ENCODE measurements at regions not wholly inside any gene's neighbourhood (a gene's known extent, or its start where the extent isn't known, plus 50 kb on each side); places are given as distances from the start of the nearest gene placed in this dataset.

DNA sequence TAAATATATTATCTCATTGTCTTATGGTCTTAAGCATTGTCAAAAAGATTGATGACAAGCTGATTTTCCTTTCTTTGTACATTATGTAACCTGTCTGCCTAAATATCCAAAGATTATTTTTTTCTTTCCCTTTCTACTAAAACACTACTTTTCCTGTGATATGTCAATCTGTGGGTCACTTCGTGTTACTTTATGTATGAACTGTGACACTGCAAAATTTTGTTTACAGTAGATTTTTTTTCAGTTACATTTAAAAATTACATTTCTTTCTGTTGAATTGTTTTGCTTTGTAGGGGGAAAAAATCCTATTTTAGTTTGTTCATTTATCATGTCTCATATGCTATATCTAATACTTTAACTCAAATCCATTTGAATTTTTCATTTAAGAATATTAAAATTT lies 392.3 kb upstream of the ATXN7L3B start:
- H3K4me1 ChIP-seq (ENCODE audit: insufficient read depth, low read length, poor library complexity, severe bottlenecking), result no peaks in the 10 kb centered on the region
- no peak for DNase-seq (ENCODE audit: low spot score)
- no TSS peak for BruUV-seq (replicated peaks)
- ChIA-PET CTCF (no interaction called here), POLR2A (ENCODE audit: low non-redundant PET) (no interaction called here)
- intact Hi-C loops (cut with micrococcal nuclease; ENCODE audit: unreplicated experiment), result no loop called here
- no peaks in the 10 kb centered on the region for H3K9me3 ChIP-seq (ENCODE audit: low read depth, low read length, poor library complexity, severe bottlenecking)
- H3K36me3 ChIP-seq (ENCODE audit: insufficient read depth, low read length, poor library complexity, severe bottlenecking), result no peaks in the 10 kb centered on the region
- H3K4me3 ChIP-seq (ENCODE audit: low read depth, low read length, poor library complexity, severe bottlenecking), result no peak overlapping the region
- H3K27me3 ChIP-seq (replicated peaks; ENCODE audit: insufficient read depth, low read depth, low read length, poor library complexity), result no peaks in the 10 kb centered on the region
- TF ChIP-seq, protein P1, sequence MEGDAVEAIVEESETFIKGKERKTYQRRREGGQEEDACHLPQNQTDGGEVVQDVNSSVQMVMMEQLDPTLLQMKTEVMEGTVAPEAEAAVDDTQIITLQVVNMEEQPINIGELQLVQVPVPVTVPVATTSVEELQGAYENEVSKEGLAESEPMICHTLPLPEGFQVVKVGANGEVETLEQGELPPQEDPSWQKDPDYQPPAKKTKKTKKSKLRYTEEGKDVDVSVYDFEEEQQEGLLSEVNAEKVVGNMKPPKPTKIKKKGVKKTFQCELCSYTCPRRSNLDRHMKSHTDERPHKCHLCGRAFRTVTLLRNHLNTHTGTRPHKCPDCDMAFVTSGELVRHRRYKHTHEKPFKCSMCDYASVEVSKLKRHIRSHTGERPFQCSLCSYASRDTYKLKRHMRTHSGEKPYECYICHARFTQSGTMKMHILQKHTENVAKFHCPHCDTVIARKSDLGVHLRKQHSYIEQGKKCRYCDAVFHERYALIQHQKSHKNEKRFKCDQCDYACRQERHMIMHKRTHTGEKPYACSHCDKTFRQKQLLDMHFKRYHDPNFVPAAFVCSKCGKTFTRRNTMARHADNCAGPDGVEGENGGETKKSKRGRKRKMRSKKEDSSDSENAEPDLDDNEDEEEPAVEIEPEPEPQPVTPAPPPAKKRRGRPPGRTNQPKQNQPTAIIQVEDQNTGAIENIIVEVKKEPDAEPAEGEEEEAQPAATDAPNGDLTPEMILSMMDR (conservative IDR thresholded peaks at IDR 0.05; ENCODE audit: low read depth, low read length), result no peak
- TF ChIP-seq EZH2 (IDR thresholded peaks at IDR 0.05; ENCODE audit: borderline replicate concordance, low read depth, low read length, poor library complexity, severe bottlenecking), result no peak
- H3K27ac ChIP-seq (ENCODE audit: low read depth, low read length, poor library complexity, severe bottlenecking), result no peak overlapping the region

DNA sequence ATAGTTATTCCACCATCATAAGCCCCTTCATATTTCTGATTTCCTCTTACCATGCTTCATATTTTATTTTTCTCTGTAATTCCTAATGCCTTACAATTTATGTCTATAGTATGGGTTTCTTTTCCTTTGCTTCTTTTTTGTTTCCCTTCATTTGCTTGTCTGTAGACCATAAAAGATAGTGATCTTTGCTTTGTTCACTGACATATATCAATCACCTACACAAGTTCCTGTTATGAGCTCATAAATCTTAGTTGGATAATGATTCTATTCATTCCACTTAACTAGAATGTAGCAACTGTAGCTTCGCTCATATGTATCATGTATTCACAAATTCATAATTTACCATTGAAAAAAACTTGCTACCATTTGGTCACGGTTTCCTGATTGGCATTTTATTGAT lies 388.8 kb upstream of the ATXN7L3B start:
- Histone ChIP-seq H3K4me1 (ENCODE audit: insufficient read depth, low read length, poor library complexity, severe bottlenecking) (no peaks in the 10 kb centered on the region), H3K4me3 (ENCODE audit: low read depth, low read length, poor library complexity, severe bottlenecking) (no peak overlapping the region), H3K27ac (ENCODE audit: low read depth, low read length, poor library complexity, severe bottlenecking) (no peak overlapping the region), H3K9me3 (ENCODE audit: low read depth, low read length, poor library complexity, severe bottlenecking) (no peaks in the 10 kb centered on the region), H3K27me3 (replicated peaks; ENCODE audit: insufficient read depth, low read depth, low read length, poor library complexity) (no peaks in the 10 kb centered on the region), H3K36me3 (ENCODE audit: insufficient read depth, low read length, poor library complexity, severe bottlenecking) (no peaks in the 10 kb centered on the region)
- no peak for TF ChIP-seq EZH2 (IDR thresholded peaks at IDR 0.05; ENCODE audit: borderline replicate concordance, low read depth, low read length, poor library complexity, severe bottlenecking)
- TF ChIP-seq, protein P1 (conservative IDR thresholded peaks at IDR 0.05; ENCODE audit: low read depth, low read length), result no peak
- intact Hi-C loops (cut with micrococcal nuclease; ENCODE audit: unreplicated experiment), result no loop called here
- ChIA-PET POLR2A (ENCODE audit: low non-redundant PET) (no interaction called here), CTCF (no interaction called here)
- no peak for DNase-seq (ENCODE audit: low spot score)
- no TSS peak for BruUV-seq (replicated peaks)

- ChIA-PET CTCF (no interaction called here), POLR2A (ENCODE audit: low non-redundant PET) (no interaction called here)
- BruUV-seq (replicated peaks), result no TSS peak
- intact Hi-C loops (cut with micrococcal nuclease; ENCODE audit: unreplicated experiment), result no loop called here
- H3K4me3 ChIP-seq (ENCODE audit: low read depth, low read length, poor library complexity, severe bottlenecking), result no peak overlapping the region
- H3K9me3 ChIP-seq (ENCODE audit: low read depth, low read length, poor library complexity, severe bottlenecking), result no peaks in the 10 kb centered on the region
- H3K27ac ChIP-seq (ENCODE audit: low read depth, low read length, poor library complexity, severe bottlenecking), result no peak overlapping the region
- no peak for TF ChIP-seq EZH2 (IDR thresholded peaks at IDR 0.05; ENCODE audit: borderline replicate concordance, low read depth, low read length, poor library complexity, severe bottlenecking)
- TF ChIP-seq, protein P1 (conservative IDR thresholded peaks at IDR 0.05; ENCODE audit: low read depth, low read length), result no peak
- no peaks in the 10 kb centered on the region for H3K4me1 ChIP-seq (ENCODE audit: insufficient read depth, low read length, poor library complexity, severe bottlenecking)
- no peaks in the 10 kb centered on the region for H3K36me3 ChIP-seq (ENCODE audit: insufficient read depth, low read length, poor library complexity, severe bottlenecking)
- DNase-seq (ENCODE audit: low spot score), result no peak
- H3K27me3 ChIP-seq (replicated peaks; ENCODE audit: insufficient read depth, low read depth, low read length, poor library complexity), result no peaks in the 10 kb centered on the region
Observed at GRCh38 chr12:74152370-74152769, 385.3 kb upstream of the ATXN7L3B start.

Measured in A673 (cell line).